ENCODE measurements at regions not wholly inside any gene's neighbourhood (a gene's known extent, or its start where the extent isn't known, plus 50 kb on each side); places are given as distances from the start of the nearest gene placed in this dataset.

- TF ChIP-seq CTCF (IDR thresholded peaks at IDR 0.05; ENCODE audit: borderline replicate concordance, extremely low read depth, insufficient read depth) = no peak
- intact Hi-C loops (cut with DNase I) = no loop called here
- H3K9ac ChIP-seq (ENCODE audit: low read length in 3 of 3) = no peak overlapping the region
- H3K27ac ChIP-seq (ENCODE audit: low read depth in 2 of 2, low read length in 2 of 2) = no peak overlapping the region
- DNase-seq (no peak), FAIRE-seq (no peak)
- no peak overlapping the region for H3K4me3 ChIP-seq (ENCODE audit: low read length in 3 of 3)
- H3K9me3 ChIP-seq (ENCODE audit: control insufficient read depth in 2 of 3, insufficient read depth in 1 of 3, low read length in 3 of 3) = peaks cover 0 to 8% (median 3%) of the 10 kb centered on the region in 3 donors
- H3K36me3 ChIP-seq (ENCODE audit: control insufficient read depth in 2 of 3, insufficient read depth in 3 of 3, low read length in 3 of 3) = no peaks in the 10 kb centered on the region
- H3K27me3 ChIP-seq (ENCODE audit: control insufficient read depth, insufficient read depth, low read length) = no peaks in the 10 kb centered on the region
- H3K4me1 ChIP-seq (ENCODE audit: control insufficient read depth in 2 of 3, insufficient read depth in 2 of 3, low read depth in 1 of 3, low read length in 3 of 3) = no peaks in the 10 kb centered on the region
Observed at GRCh38 chr21:40976198-40977109, 129.5 kb upstream of the DSCAM start.

DNA sequence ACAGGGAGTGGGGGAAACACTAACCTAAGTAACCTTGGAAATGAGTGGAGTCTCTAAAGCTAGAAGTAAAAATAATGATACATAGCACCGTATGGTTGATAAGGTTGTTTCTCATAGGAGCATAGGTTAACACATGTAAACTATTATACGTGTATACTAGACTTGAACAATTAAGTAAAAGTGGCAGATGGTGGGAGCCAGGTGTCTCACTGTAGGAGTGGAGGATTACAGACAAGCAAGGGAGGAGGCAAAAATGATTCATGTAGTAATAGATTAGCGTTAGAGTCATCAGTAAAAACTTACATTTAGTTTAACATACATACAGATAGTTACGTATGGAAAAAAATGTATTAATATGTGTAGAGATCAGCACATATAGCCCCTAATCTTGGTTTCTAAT lies 138.4 kb upstream of the DSCAM start:
- H3K9me3 ChIP-seq (ENCODE audit: control insufficient read depth in 2 of 3, insufficient read depth in 1 of 3, low read length in 3 of 3) = peaks cover 0 to 4% (median 0%) of the 10 kb centered on the region in 3 donors
- H3K4me1 ChIP-seq (ENCODE audit: control insufficient read depth in 2 of 3, insufficient read depth in 2 of 3, low read depth in 1 of 3, low read length in 3 of 3) = no peaks in the 10 kb centered on the region
- FAIRE-seq (no peak), DNase-seq (no peak)
- no peak overlapping the region for H3K4me3 ChIP-seq (ENCODE audit: low read length in 3 of 3)
- intact Hi-C loops (cut with DNase I) = no loop called here
- H3K27me3 ChIP-seq (ENCODE audit: control insufficient read depth, insufficient read depth, low read length) = no peaks in the 10 kb centered on the region
- no peak for TF ChIP-seq CTCF (IDR thresholded peaks at IDR 0.05; ENCODE audit: borderline replicate concordance, extremely low read depth, insufficient read depth)
- no peak overlapping the region for H3K9ac ChIP-seq (ENCODE audit: low read length in 3 of 3)
- H3K27ac ChIP-seq (ENCODE audit: low read depth in 2 of 2, low read length in 2 of 2) = no peak overlapping the region
- no peaks in the 10 kb centered on the region for H3K36me3 ChIP-seq (ENCODE audit: control insufficient read depth in 2 of 3, insufficient read depth in 3 of 3, low read length in 3 of 3)

DNA sequence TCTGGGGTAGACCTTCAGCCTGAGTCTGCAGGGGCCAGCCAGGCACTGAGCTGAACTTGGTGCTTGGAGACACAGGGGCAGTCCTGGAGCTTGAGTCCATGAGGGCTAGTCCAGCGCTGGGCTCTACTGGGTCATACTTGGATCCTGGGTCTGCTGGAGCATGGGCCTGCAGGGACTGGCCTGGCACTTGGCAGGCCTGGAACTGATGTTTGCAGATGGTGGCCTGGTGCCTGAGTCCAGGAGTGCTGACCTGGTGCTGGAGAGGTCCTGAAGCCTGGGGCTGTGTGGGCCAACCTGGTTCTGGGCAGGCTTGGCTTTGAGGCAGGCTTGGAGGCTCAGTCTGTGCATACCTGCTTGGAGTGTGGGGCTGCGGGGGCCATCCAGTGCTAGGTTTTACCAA lies 143.4 kb upstream of the DSCAM start:
- no peak for TF ChIP-seq CTCF (IDR thresholded peaks at IDR 0.05; ENCODE audit: borderline replicate concordance, extremely low read depth, insufficient read depth)
- H3K4me1 ChIP-seq (ENCODE audit: control insufficient read depth in 2 of 3, insufficient read depth in 2 of 3, low read depth in 1 of 3, low read length in 3 of 3) = no peaks in the 10 kb centered on the region
- no peak overlapping the region for H3K27ac ChIP-seq (ENCODE audit: low read depth in 2 of 2, low read length in 2 of 2)
- no peaks in the 10 kb centered on the region for H3K27me3 ChIP-seq (ENCODE audit: control insufficient read depth, insufficient read depth, low read length)
- intact Hi-C loops (cut with DNase I) = no loop called here
- H3K9ac ChIP-seq (ENCODE audit: low read length in 3 of 3) = no peak overlapping the region
- no peaks in the 10 kb centered on the region for H3K9me3 ChIP-seq (ENCODE audit: control insufficient read depth in 2 of 3, insufficient read depth in 1 of 3, low read length in 3 of 3)
- FAIRE-seq (no peak), DNase-seq (no peak)
- H3K4me3 ChIP-seq (ENCODE audit: low read length in 3 of 3) = no peak overlapping the region
- H3K36me3 ChIP-seq (ENCODE audit: control insufficient read depth in 2 of 3, insufficient read depth in 3 of 3, low read length in 3 of 3) = no peaks in the 10 kb centered on the region
